HG02642 (cell line): ENCODE measurements at regions not wholly inside any gene's neighbourhood (a gene's known extent, or its start where the extent isn't known, plus 50 kb on each side); places are given as distances from the start of the nearest gene placed in this dataset.

Experiments used
- ATAC-seq: cut with Tn5 transposase; IDR thresholded peaks from one replicate; pipeline ENCODE4 v1.9.1; 2021; ENCODE audit warnings: mild to moderate bottlenecking; ENCODE audit not compliant: unreplicated experiment, poor library complexity

DNA sequence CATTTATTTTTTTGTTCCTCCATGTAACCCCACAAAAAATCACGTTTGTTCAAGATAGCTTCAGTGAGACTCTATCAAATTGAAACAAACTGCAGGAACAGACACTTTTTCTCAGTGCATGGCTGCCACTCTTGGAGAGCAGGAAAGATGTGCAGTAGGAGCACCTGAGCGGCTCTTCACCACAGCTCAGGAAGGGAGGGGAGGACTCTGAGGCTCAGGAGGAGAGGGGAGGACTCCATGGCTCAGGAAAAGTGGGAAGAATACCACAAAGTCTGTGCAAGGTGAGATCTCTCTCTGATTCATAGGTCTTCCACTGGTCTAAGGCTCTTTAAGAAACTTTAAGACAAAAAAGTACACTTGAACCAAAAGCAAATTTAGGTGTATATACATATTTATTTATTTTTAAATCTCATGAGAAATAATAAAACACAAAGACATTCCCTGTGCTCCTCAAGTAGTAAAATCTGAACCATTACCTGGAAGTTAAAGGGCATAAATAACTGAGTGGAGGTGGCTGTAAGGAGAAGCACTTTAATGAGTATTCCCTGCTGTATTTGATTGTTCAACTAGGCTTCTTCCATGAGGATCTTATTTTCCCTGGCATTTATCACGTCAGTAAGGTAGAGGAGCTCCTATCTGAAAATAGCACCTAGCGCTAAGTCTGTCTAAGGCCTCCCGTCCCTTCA is 69.2 kb upstream of the CCN6 start:
- ATAC-seq: no peak

GRCh38 chr6:111985202-111985731 is 68.6 kb upstream of the CCN6 start:
- ATAC-seq: no peak

- no peak for ATAC-seq
Observed at GRCh38 chr6:111986651-111987050, 67.3 kb upstream of the CCN6 start.

DNA sequence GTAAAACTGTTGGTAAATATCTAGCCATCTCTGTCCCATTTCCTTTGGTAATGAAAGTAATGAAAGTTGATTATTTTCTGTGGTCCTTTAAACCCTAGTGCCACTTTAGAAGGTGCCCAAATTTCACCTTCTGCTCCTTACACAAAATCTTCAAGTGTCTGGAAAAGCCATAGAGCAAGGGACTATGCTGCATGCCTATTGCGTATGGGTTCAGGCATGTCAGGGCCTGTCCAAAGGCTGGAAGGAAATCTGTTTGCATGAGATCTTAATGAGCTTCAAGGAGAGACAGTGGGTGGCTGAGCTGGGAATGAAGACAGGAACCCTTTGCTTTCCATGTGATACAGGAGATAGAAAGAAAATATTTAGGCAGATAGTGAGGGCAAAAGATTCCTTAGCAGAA is 66.6 kb upstream of the CCN6 start:
- no peak for ATAC-seq

DNA sequence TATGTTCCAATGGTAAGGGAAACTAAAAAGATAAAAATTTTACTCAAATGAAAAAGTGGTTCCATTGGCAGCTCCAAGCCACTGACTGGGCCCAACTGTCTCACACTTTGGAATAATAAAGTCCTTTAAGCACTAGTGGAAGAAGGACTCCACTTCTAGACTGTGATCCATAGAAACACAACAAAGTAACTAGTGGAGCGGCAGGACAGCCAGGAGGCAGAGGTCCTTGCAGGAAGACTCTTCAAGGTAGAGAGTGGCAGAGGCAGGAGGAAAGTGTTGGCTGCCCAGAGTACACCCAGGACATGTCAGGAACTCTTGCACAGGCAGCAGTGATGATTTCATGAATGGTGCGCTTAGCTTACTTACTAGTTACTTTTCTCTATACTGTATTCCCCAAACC is 65.0 kb upstream of the CCN6 start:
- ATAC-seq: no peak

- peak; percentile 41 for ATAC-seq
Observed at GRCh38 chr6:111989743-111990142, 64.2 kb upstream of the CCN6 start.

- no peak for ATAC-seq
Observed at GRCh38 chr6:111990214-111990613, 63.7 kb upstream of the CCN6 start.

- ATAC-seq: peak; percentile 60
Observed at GRCh38 chr6:111992851-111993250, 61.1 kb upstream of the CCN6 start.

GRCh38 chr6:111993342-111993741 is 60.6 kb upstream of the CCN6 start:
- ATAC-seq: no peak

- no peak for ATAC-seq
Observed at GRCh38 chr6:111994791-111995190, 59.1 kb upstream of the CCN6 start.

- no peak for ATAC-seq
Observed at GRCh38 chr6:111995404-111995803, 58.5 kb upstream of the CCN6 start.

DNA sequence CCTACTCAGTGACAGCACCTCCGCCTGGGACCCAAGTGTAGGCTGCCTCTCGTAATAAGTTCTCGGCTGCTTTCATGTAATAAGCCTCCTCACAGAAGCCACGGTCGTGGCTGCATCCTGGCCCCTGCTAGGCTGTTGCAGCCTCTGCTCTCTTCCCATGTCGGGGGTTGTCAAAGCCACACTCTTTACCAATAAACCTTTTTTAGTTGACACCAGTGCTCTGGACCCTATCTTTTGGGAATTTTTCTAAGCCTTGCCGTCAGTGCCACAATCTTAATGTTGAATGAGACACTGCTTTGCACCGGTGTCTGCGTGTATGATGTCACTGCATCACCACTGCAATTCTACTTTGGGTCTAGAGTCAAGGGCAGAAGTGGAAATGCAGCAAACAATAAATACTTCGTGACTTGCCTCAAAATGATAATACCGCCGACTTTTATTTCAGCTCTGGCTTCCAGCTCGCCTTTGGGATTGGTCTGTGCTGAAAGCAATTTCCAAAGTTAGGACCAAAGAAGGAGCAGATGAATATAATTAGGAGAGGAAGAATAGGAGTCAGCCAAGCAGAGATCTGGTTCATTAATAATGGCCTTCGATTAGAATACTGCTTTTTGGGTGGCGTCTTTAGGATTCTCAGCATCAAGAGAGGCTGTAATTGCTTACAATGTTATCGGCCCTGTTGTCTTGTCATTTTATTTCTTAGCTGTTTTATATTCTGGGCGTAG is 57.6 kb upstream of the CCN6 start:
- no peak for ATAC-seq

GRCh38 chr6:111997078-111997852 is 56.6 kb upstream of the CCN6 start:
- peak; percentile 56 for ATAC-seq

GRCh38 chr6:111997853-111998208 is 56.1 kb upstream of the CCN6 start:
- ATAC-seq: no peak

GRCh38 chr6:112002307-112002706 is 51.6 kb upstream of the CCN6 start:
- no peak for ATAC-seq
